NCI-H1105 (cell line): ENCODE measurements at regions not wholly inside any gene's neighbourhood (a gene's known extent, or its start where the extent isn't known, plus 50 kb on each side); places are given as distances from the start of the nearest gene placed in this dataset.
"Not testable (repeated sequence)": the region's sequence is repeated elsewhere in the genome, so short reads cannot be mapped to it uniquely, and the experiment has no call there.

Experiments used
- DNase-seq: peaks from one replicate; lab custom pipeline; 2025; lab: John Stamatoyannopoulos, UW

DNA sequence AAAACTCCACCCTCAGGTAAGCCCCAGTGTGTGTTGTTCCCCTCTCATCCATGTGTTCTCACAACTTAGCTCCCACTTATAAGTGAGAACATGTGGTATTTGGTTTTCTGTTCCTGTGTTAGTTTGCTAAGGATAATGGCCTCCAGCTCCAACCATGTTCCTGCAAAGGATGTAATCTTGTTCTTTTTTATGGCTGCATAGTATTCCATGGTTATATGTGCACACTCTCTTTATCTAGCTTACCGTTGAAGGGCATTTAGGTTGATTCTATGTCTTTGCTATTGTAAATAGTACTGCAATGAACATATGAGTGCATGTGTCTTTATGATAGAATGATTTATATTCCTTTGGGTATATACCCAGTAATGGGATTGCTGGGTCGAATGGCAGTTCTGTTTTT, 124.4 kb upstream of the RANBP3L start:
- not testable (repeated sequence) for DNase-seq

DNA sequence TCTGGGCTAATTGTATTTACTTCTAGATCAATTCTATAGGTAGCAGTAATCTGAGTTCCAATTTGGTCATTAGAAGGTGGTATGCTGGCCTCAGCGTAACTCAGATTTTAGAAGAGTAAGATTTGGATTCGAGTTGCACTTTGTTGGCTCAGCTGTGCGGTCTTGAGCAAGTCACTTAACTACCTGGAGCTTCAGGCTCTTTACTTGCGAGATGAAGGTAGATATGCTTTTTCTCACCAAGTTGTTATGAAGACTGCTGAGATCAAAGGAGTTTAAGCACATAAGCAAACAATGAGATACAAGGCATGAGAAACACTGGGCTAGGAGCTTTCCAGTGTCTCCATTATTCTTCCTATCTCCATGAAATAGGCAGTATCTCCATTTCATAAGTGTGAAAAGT, 133.8 kb upstream of the RANBP3L start:
- DNase-seq: no peak

DNA sequence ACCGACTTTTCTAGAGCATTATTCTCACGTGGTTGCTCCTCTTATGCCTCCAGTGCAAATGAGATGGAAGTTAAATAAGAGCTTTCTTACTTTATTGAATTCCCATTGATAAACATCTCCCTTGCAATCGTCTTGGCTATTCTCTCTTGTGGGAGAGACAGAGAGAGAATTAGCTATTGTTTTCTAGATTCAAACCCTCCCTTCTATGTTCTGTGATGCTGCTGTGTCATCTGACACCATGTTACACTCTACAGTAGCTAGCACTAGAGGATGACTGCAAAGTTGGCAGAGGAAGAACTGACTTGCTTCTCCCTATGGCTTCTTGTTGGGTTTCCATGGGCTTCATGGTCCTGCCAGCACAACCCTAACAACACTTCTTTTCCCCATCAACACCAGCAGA, 134.6 kb upstream of the RANBP3L start:
- DNase-seq: no peak

DNA sequence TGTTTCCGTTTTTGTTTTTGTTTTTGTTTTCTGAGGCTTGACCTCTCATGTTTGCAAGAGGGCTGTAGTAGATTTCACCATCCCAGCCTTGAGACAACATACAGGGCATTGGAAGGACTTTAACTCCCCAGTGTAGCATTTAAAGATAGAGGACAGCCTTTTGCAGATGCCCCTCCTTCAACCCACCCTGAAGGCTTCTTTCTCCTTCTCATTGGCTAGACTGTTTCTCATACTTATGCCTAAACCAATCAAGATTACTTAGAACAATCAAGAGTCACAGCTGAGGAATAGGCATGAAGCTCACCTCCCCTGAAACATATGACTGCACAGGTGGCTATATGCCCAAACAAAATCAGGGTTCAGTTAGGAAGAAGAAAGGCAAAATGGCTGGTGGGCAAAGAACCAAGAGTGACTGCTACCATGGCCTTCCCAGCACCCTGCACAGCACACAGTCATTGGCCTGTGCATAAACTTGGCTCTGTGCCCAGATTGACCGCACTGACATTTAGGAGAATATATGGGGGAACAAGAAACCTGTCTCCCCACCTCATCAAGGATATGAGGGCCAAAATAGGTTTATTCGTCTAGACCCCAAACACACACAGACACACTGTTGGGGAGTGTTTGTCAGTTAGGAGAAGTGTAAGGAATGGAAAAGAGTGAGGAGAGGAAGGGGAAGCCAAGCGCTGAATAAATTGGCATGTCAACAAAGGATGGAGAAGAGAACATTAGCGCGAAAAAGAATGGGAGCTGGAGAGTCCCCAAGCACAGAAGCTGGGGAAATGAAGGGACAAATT, 137.3 kb upstream of the RANBP3L start:
- no peak for DNase-seq

DNA sequence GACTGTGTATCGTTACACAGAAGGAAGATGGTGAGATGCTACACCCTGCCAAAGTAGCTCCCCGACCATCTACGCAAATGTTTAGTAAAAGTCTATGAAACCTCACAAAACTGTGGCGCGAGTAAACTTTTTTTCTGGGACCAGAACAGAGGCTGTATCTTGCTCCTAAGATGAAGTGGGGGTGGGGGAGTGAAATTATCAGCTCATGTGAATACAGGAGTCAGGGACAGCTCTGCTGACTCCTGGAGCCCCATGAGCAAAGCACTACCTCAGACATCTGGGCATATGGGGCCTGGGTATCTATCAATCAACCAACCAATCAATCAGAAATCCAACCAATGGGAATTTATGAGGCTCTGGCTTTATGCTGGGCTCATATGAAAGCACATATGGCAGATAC, 138.6 kb upstream of the RANBP3L start:
- DNase-seq: no peak

DNA sequence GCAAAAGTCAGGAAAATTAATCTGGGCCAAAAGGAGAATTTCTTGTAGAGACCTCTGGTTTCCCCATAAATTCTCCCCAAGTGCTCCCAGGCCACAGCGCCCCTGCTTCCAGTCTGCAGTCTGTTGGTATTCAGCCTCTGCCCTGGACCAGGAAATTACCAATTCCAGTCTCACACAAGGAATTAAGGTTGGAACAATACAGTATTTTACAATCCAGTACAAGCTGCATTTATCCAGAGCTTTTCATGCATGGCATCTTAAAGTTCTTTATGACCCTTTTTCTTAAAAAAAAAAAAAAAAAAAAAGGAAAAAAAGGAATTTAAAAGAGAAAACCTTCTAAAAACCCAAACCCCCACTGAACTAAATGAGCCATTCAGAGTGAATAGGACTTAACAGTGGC, 139.6 kb upstream of the RANBP3L start:
- no peak for DNase-seq

DNA sequence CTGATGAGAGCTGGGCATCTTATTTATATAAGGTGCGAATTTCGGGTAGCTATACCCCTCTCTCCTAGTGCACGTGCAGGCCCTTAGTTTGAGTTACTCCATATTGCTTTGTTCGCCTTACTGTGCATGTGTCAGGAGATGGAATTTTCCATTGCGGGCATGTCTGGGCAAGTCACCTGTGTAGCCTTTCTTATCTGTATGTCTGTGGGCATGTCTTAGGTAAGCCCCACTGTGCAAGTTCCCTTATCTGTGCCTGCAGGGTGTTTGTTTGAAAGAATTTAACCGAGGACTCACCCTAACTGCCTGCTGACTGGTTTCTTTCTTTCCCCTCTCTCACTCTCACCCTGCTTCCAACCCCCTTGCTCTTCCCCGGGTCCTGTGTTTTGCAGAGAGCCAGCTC, 140.7 kb upstream of the RANBP3L start:
- no peak for DNase-seq

DNA sequence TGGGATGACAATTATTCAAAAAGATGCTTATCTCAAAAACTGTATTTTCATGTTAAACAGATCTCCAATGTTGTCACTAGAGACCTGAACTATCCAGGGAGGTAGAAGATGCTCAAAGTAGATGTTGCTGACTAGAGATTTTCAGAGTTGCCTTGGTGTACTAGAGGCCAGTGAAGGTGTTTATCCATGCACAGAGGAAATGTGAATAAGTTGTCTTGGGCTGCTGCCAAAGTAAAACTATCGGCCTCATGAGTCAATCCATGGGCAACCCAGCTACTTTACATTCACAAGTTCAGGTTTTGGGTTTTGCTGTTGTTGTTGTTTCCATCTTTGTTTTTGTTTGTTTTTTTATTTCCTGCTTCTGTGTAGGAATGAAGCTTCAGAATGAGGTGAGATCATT, 141.1 kb upstream of the RANBP3L start:
- DNase-seq: no peak

DNA sequence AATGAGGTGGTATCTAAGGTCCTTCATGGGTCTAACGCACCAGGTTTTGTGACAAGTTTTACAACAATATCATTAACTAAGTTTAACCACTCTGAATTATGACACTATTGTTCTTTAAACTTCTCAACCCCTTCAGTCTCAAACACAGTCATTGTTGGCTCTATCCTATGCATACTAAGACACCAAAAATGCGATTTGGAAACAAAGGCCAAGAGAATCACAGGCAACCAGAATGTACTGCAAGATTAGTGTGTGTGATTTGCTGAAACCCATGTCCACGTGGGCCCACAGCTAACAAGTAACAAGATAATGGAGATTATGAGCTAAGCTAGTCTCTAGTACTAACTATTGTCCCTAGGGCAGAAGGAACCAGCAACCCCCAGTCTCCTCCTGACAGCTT, 142.2 kb upstream of the RANBP3L start:
- DNase-seq: no peak

DNA sequence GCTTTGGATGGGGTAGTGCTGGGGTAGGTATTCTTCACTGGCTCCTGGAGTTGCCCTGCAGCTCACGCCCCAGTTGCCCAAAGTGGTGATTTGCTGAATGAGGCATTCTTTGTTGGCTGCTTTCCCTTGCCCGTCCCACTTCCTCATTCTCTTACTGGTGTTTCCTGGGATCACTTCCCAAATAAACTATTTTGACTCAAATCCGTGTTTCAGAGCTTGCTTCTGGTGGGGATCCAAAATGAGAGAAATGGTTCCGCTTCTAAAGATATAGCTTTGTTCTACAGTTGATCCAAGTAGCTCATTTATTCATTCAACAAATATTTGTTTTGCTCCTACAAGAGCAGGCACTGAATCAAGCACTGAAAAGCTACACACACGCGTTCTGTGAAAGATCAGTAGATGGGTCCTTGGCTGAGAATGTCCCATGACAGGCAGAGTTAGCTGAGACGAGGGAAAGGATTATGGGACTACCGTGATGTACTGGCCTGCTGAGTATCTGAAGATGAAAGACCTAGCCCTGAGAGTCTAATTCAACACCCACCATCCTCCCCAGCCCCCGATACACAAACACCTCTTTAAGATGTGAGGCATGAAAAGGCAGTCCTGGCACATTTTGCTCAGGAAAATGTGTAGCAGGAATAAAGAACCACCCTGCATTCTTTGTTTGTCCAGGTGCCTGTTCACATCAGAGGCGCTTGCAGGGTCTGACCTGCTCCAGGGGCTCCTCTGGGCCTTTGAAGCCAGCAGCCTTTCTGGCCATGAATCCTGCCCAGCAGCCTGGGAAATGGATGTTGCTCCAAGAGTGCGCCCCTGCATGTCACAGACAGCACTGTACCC, 143.1 kb upstream of the RANBP3L start:
- no peak for DNase-seq

DNA sequence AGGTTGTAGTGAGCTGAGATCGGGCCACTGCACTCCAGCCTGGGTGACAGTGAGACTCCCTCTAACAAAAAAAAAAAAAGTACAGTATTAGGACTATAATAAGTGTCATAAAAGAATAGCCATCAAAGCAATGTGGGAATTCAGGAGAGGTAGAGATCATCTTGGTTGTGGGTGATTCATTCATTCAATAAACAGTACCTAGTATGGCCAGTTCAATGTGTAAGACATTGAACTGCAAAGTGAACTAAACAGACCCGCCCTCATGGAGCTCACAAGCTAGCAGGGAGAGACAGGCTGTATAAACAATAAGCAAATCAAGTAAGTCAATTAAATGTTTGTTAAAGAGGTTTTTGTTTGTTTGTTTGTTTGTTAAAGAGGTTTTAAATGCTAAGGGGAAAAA, 146.1 kb upstream of the RANBP3L start:
- no peak for DNase-seq

DNA sequence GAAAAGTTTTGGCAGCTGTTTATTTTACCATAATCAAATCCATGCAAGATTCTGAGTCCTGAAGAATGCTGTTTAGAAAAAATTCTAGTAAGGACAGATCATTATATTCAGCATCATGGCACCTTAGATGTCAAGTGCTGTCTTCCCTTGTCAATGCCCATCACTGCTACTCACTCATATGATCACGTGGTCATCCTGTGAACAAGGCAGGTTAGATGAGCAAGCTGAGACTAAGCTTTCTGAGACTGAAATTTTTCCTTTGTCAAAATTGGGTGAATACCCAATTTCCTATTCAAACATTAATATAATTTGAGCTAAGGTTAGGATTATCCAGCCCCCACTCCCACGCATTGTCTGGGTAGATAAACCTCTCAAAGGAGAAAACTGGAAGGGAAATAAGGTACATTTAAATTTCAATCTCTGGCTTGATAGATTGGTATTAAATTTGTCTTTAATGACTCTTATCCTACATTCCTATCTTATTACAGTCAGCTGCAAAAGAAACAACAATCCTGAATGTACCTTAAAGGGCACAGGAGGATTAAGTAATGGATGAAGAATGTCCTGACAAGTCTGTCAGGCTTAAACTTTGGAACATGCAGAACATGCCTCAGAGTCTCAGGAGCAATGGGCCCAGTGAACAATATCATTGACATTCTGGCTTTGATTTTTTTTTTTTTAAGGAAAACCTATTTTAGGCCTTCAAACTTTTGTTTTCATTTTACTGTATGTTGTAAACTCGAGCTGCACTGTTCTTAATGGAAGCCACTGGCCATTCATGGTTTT, 148.7 kb upstream of the RANBP3L start:
- DNase-seq: no peak

DNA sequence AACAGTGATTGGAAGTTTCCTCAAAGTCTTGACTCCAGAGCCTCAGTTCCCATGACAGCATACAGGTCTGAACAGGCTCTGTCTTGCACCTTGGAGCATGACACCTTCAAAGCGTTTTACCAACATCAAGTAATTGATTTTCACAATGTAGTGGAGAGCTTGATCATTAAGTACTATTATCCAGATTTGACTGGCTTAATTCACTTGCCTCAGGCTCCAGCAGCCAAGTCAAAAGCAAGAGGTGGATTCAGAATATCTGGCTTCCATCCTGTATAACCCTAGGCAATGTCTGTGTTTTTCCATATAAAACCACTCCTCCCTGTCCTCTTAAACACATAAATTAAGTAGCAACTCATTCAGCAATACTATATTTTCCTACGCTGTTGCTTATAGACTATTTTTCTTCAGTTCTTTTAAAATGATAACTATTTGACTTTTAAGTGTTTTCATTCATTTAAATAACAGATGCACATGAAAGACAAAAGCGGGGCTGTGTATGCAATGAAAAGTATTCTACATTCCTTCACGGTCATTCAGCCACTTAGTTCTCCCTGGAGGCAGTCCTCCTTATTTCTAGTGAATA, 150.8 kb upstream of the RANBP3L start:
- peak; percentile 35 for DNase-seq

DNA sequence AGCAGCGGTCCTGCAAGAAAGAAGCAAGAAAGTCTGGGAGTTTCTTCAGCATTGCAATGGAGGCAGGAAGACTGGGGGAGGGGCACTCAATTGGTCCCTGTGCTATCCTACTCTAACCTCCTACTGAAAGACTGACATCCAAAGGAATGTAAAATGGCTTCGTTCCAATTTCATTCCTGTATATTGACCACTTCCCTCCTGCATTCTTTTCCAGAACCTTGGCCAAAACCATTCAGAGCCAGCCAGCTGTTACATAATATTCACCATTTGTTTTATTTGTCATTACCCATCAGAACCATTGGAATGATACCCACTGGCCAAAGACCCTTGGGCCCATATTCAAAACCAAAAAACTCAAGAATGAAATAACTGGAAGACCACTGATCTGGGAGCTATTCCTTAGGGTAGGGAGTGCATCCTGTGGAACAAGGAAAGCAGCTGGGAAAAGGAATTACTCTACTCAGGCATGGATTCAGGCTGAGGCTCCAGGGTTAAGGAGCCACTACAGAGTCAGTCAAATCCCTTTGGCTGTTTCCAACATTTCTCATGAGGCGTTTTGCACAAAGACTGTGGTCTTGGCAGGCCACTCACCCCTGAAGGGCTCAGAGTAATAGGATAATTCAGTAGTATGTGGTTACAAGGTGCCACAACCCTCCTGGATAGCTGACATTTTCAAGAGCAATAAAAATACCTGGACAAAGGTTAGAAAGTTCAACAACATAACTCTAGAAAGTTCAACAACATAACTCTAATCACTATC, 148.7 kb upstream of the SLC1A3 start:
- DNase-seq: no peak

DNA sequence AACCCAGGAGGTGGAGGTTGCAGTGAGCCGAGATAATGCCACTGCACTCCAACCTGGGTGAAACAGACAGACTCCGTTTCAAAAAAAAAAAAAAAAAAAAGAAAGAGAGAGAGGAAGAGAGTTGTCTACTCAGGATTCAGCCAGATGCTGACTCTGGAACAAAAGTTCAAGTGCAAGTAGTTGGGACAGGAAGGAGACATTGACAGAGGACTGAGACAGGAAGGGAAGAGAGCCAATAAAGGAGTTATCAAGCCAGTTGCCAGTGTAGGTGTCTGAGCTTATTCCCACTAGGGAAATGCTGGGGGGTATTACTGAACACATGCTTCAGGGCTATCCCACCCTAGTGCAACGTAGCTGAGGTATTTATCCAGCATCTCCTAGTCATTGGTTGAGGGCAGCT, 147.7 kb upstream of the SLC1A3 start:
- DNase-seq: no peak

DNA sequence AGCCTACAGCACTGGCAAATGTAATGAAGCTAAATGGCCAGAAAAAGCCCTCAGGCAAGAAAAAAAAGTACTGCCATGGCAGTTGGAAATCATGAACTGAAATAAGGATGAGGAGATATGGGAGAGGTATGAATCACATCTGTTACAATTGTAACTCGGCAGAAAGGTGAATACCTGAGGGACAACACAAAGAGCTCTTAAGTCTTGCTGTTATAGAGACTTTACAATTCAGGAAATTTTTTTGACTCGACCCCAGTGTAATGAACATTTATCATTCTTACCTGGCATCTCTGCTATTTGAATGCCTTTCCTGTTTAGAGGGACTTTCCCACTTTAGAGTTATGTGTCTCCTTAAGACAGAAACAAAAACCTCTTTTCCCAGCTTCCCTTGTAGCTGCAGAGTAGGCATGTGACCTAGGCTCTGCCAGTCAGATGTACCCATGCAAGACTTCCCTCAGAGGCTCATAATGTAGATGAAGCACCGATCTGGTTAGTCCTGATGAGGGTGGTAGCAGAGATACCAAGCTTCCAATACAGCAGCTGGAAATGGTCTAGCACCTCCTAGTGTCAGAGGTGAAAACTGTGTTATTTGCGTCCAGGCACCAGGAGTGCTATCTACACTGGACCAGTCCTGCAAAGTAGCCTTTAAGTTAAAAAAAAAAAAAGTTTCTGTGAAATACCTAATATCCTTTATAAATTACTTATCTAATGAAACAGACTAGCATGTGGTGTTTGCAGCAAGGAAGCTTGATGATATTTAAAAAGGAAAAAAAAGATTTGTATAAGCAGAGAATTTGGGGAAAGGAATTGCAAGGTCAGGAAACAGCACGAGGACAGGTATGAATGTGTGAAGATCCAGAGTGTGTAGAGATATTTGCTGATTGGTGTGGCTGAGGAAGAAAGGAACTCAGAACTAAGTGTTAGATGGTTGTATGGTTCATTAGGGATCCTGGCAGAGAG, 146.9 kb upstream of the SLC1A3 start:
- no peak for DNase-seq

DNA sequence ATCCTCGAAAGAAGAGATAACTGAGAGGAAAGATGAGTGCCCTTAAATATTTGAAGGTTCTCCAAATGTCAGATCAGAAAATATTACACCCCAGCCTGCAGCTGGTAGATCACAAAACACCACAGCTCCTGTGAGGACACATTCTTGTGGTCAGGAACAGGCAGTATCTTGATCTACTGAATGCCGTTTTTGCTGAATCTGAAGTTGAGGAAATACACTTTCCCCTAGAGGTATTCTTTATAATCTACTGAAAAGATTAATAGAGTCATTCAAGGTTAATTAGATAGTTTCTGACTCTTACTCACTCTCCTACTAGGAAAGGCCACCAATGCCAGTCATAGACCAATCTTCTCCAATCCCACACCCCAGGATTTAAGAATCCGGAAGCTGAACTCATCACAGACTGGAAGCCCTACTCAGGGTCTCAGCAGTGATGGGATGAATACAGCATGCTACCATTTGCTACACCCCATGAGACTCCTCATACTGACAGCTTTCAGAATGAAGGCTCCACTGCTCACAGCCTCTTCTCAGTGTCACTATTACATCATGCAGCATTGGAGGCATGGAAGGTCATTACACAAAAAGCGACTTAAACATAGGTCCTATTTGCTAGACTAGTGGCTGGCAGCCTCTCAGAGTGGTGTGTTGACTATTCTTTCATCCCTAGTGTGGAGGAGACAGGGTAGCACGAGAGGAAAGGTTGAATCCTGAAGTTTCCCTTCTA, 143.9 kb upstream of the SLC1A3 start:
- no peak for DNase-seq

DNA sequence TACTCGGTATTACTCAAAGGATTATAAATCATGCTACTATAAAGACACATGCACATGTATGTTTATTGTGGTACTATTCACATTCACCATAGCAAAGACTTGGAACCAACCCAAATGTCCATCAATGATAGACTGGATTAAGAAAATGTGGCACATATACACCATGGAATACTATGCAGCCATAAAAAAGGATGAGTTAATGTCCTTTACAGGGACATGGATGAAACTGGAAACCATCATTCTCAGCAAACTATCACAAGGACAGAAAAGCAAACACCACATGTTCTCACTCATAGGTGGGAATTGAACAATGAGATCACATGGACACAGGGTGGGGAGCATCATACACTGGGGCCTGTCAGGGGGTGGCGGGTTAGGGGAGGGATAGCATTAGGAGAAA, 130.5 kb upstream of the SLC1A3 start:
- DNase-seq: not testable (repeated sequence)

DNA sequence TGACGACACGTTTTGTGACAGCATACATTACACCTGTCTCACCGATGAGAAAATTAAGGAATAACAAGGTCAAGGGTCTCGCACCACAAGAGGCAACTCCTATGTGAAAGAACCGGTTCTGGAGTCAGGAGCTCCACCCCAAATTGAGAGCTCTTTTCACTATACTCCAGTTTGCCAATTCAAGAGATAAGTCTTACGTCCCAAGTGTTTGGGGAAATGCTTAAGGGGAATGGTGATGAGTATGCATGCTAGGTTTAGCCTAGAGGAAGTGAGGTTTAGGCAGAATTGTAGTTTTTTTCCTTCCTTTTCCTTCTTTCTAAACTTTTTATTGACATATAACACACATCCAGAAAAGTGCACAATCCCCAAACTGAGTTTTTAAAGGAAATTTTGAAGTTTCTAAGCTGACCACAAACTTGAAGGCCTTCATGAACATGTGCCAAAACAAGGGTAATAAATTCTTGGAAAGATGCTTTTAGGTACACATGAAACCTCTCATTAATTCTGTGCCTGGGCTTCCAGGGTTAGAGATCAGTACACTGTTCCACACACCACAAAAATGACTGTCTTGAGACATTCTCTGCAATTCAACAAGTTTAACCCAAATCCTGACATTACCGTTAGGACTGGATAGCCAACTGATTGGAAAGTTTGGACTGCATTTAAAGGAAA, 127.6 kb upstream of the SLC1A3 start:
- DNase-seq: no peak
